ENCODE measurements at regions not wholly inside any gene's neighbourhood (a gene's known extent, or its start where the extent isn't known, plus 50 kb on each side); places are given as distances from the start of the nearest gene placed in this dataset.

DNA sequence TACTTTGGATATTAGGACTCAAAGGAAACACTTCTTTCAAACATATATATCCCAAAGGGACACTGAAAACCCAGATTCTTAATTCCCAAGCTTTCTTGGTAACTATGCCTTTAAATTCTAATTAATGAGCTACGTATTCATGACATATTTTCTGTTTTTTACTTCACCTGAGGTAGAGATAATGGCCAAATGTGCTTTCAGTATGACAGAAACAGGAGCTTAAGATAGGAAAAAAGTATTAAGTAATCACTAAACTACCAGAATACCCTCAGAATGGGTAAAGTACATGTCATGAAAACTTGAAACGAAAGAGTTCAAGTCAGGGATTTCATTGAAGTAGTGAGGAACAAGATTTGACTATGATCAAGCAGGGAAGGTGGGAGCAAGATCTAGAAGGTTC, 478.5 kb downstream of the AGTPBP1 start:
- no peaks in the 10 kb centered on the region for H3K9me3 ChIP-seq (ENCODE audit: control insufficient read depth, insufficient read depth, low read depth, low read length)
- BruUV-seq (replicated peaks) = no TSS peak
- H3K4me3 ChIP-seq (ENCODE audit: low read depth in 2 of 2, low read length in 2 of 2) = no peak overlapping the region
- H3K27me3 ChIP-seq (ENCODE audit: control insufficient read depth, insufficient read depth, low read length) = no peaks in the 10 kb centered on the region
- no peak overlapping the region for H3K27ac ChIP-seq (ENCODE audit: low read length)
- ATAC-seq = no peak
- intact Hi-C loops (cut with micrococcal nuclease; ENCODE audit: unreplicated experiment) (no loop called here), in situ Hi-C loops (cut with HindIII; ENCODE audit: low pct_unique_long_range_greater_than_20kb, low sequenced_read_pairs) (no loop called here)
- ChIA-PET POLR2A (no interaction called here), CTCF (no interaction called here)
- H3K4me1 ChIP-seq (ENCODE audit: control insufficient read depth, insufficient read depth, low read length) = no peaks in the 10 kb centered on the region
- TF ChIP-seq TCF7L2 (IDR thresholded peaks at IDR 0.05; ENCODE audit: low read depth, low read length) (no peak), POLR2AphosphoS5 (IDR thresholded peaks at IDR 0.05; ENCODE audit: low read depth, low read length) (no peak), SIN3A (IDR thresholded peaks at IDR 0.05; ENCODE audit: borderline replicate concordance, insufficient read depth, low read depth, low read length) (no peak)
- TF ChIP-seq, protein P1, sequence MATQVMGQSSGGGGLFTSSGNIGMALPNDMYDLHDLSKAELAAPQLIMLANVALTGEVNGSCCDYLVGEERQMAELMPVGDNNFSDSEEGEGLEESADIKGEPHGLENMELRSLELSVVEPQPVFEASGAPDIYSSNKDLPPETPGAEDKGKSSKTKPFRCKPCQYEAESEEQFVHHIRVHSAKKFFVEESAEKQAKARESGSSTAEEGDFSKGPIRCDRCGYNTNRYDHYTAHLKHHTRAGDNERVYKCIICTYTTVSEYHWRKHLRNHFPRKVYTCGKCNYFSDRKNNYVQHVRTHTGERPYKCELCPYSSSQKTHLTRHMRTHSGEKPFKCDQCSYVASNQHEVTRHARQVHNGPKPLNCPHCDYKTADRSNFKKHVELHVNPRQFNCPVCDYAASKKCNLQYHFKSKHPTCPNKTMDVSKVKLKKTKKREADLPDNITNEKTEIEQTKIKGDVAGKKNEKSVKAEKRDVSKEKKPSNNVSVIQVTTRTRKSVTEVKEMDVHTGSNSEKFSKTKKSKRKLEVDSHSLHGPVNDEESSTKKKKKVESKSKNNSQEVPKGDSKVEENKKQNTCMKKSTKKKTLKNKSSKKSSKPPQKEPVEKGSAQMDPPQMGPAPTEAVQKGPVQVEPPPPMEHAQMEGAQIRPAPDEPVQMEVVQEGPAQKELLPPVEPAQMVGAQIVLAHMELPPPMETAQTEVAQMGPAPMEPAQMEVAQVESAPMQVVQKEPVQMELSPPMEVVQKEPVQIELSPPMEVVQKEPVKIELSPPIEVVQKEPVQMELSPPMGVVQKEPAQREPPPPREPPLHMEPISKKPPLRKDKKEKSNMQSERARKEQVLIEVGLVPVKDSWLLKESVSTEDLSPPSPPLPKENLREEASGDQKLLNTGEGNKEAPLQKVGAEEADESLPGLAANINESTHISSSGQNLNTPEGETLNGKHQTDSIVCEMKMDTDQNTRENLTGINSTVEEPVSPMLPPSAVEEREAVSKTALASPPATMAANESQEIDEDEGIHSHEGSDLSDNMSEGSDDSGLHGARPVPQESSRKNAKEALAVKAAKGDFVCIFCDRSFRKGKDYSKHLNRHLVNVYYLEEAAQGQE (IDR thresholded peaks at IDR 0.05; ENCODE audit: insufficient read depth in 1 of 2, low read depth in 2 of 2, low read length in 1 of 2) = no peak
- TF ChIP-seq, protein P2, sequence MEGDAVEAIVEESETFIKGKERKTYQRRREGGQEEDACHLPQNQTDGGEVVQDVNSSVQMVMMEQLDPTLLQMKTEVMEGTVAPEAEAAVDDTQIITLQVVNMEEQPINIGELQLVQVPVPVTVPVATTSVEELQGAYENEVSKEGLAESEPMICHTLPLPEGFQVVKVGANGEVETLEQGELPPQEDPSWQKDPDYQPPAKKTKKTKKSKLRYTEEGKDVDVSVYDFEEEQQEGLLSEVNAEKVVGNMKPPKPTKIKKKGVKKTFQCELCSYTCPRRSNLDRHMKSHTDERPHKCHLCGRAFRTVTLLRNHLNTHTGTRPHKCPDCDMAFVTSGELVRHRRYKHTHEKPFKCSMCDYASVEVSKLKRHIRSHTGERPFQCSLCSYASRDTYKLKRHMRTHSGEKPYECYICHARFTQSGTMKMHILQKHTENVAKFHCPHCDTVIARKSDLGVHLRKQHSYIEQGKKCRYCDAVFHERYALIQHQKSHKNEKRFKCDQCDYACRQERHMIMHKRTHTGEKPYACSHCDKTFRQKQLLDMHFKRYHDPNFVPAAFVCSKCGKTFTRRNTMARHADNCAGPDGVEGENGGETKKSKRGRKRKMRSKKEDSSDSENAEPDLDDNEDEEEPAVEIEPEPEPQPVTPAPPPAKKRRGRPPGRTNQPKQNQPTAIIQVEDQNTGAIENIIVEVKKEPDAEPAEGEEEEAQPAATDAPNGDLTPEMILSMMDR (IDR thresholded peaks at IDR 0.05) = no peak
- no peak for DNase-seq (ENCODE audit: low read depth, low spot score)
- no peaks in the 10 kb centered on the region for H3K36me3 ChIP-seq (ENCODE audit: control insufficient read depth, insufficient read depth, low read length)

DNA sequence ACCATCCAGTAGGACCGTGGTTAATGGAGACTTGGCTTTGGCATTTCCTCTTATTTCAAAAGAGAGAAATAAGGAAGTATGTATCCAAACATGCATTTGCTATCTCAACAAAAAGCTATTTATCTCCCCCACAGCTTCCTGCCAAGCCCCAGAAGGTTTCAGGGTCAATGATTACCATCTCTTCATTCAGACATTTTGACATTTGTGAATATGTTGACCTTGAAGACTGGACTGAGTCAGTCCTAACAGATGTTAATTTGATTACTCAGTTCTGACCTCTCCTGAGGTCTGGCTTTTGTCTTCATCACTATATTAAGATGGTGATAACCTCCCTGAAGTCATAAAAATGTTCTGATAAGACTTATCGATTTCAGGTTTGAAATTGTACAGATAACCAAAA, 479.4 kb downstream of the AGTPBP1 start:
- Histone ChIP-seq H3K4me1 (ENCODE audit: control insufficient read depth, insufficient read depth, low read length) (no peaks in the 10 kb centered on the region), H3K4me3 (ENCODE audit: low read depth in 2 of 2, low read length in 2 of 2) (no peak overlapping the region), H3K27ac (ENCODE audit: low read length) (no peak overlapping the region), H3K9me3 (ENCODE audit: control insufficient read depth, insufficient read depth, low read depth, low read length) (no peaks in the 10 kb centered on the region), H3K36me3 (ENCODE audit: control insufficient read depth, insufficient read depth, low read length) (no peaks in the 10 kb centered on the region), H3K27me3 (ENCODE audit: control insufficient read depth, insufficient read depth, low read length) (no peaks in the 10 kb centered on the region)
- POLR2A ChIA-PET = no interaction called here
- TF ChIP-seq TCF7L2 (IDR thresholded peaks at IDR 0.05; ENCODE audit: low read depth, low read length) = no peak
- TF ChIP-seq SIN3A (IDR thresholded peaks at IDR 0.05; ENCODE audit: borderline replicate concordance, insufficient read depth, low read depth, low read length) = no peak
- no peak for TF ChIP-seq POLR2AphosphoS5 (IDR thresholded peaks at IDR 0.05; ENCODE audit: low read depth, low read length)
- TF ChIP-seq, protein P2 (IDR thresholded peaks at IDR 0.05) = no peak
- TF ChIP-seq, protein P1 (IDR thresholded peaks at IDR 0.05; ENCODE audit: insufficient read depth in 1 of 2, low read depth in 2 of 2, low read length in 1 of 2) = no peak
- DNase-seq (ENCODE audit: low read depth, low spot score) = no peak
- intact Hi-C loops (cut with micrococcal nuclease; ENCODE audit: unreplicated experiment) (no loop called here), in situ Hi-C loops (cut with HindIII; ENCODE audit: low pct_unique_long_range_greater_than_20kb, low sequenced_read_pairs) (no loop called here)
- ATAC-seq = no peak
- no TSS peak for BruUV-seq (replicated peaks)
- CTCF ChIA-PET = no interaction called here
